ENCODE measurements at regions not wholly inside any gene's neighbourhood (a gene's known extent, or its start where the extent isn't known, plus 50 kb on each side); places are given as distances from the start of the nearest gene placed in this dataset.

- 1% methylated on average over 23 of the region's 24 CpGs for WGBS (ENCODE audit: insufficient coverage)
- H3K4me2 ChIP-seq (replicated peaks; ENCODE audit: low read depth, low read length, poor library complexity, severe bottlenecking) = peak overlapping the region; percentile 87
- TF ChIP-seq CTCF (IDR thresholded peaks at IDR 0.05) (no peak), EZH2 (IDR thresholded peaks at IDR 0.05; ENCODE audit: borderline replicate concordance, insufficient read depth, low read depth, low read length, poor library complexity, severe bottlenecking) (no peak)
- peak overlapping the region; percentile 87 to 91 for H3K27ac ChIP-seq (ENCODE audit: low read length in 2 of 2)
- no peak overlapping the region for H2AFZ ChIP-seq (ENCODE audit: insufficient read depth, low read depth, low read length, poor library complexity, severe bottlenecking)
- H3K27me3 Mint-ChIP-seq = no peaks in the 10 kb centered on the region
- H3K4me3 Mint-ChIP-seq = peak overlapping the region; percentile 92
- H3K9me3 ChIP-seq (ENCODE audit: control extremely low read depth in 1 of 3, control insufficient read depth in 2 of 3, insufficient read depth in 1 of 3, low read length in 2 of 3) = no peaks in the 10 kb centered on the region
- no peaks in the 10 kb centered on the region for H3K9me3 Mint-ChIP-seq (ENCODE audit: insufficient read depth)
- H3K9ac ChIP-seq (ENCODE audit: low read length) = peak overlapping the region; percentile 64
- intact Hi-C loops (cut with micrococcal nuclease) = loop anchor here (2.0 to 5.0 kb wide), 4 partner anchors 143 to 1033 kb away; partner anchors contain the start of gene KLHDC10
- H3K4me3 ChIP-seq (ENCODE audit: control extremely low read depth in 1 of 5, extremely low read depth in 1 of 5, insufficient read depth in 1 of 5, low read depth in 2 of 5, low read length in 4 of 5) = peak overlapping the region; percentile 32 to 85 (median 57)
- H3K79me2 ChIP-seq (ENCODE audit: control insufficient read depth, insufficient read depth, low read length) = peaks cover 89% of the 10 kb centered on the region
- POLR2A ChIA-PET = interaction anchor here (0.9 to 9.3 kb wide), 4 partner anchors 18 to 222 kb away, joined by 3 to 104 read pairs (median 4); partner anchors contain the start of gene MKLN1
- peaks cover 68% of the 10 kb centered on the region for H4K20me1 ChIP-seq (ENCODE audit: control insufficient read depth, insufficient read depth, low read length, poor library complexity, severe bottlenecking)
- peaks cover 67% of the 10 kb centered on the region for H3K4me1 Mint-ChIP-seq
- CTCF ChIA-PET = interaction anchor here (1.2 to 3.2 kb wide), 7 partner anchors 19 to 209 kb away, joined by 3 to 15 read pairs (median 10); no protein-coding TSS in a partner anchor
- H3K27ac Mint-ChIP-seq = peak overlapping the region; percentile 89
- no peak for DNase-seq
- no peaks in the 10 kb centered on the region for H3K27me3 ChIP-seq (replicated peaks in 1 of 4; ENCODE audit: control extremely low read depth in 1 of 4, control insufficient read depth in 3 of 4, insufficient read depth in 4 of 4, low read length in 3 of 4)
- no peak for ATAC-seq (ENCODE audit: low read depth)
- peaks cover 64 to 69% of the 10 kb centered on the region in 2 donors for H3K4me1 ChIP-seq (ENCODE audit: control insufficient read depth in 2 of 2, insufficient read depth in 2 of 2, low read length in 2 of 2)
- H3K36me3 ChIP-seq (replicated peaks in 1 of 2; ENCODE audit: control extremely low read depth in 1 of 2, control insufficient read depth in 1 of 2, extremely low read depth in 1 of 2, insufficient read depth in 2 of 2, low read length in 1 of 2) = peaks cover 0 to 16% of the 10 kb centered on the region in 2 experiments
Measured at GRCh38 chr7:131105294-131105798, 222.3 kb upstream of the MKLN1 start.

Measured in B cell (primary cell).